C4-2B (cell line): ENCODE measurements at regions not wholly inside any gene's neighbourhood (a gene's known extent, or its start where the extent isn't known, plus 50 kb on each side); places are given as distances from the start of the nearest gene placed in this dataset.

Source experiments
- ZFX ChIP-seq: fragments of 450-650 bp; IDR thresholded peaks from 2 replicates; pipeline ENCODE4 v1.6.1; 2017
- TF ChIP-seq, protein P1 (sequence below): fragments of 450-650 bp; conservative IDR thresholded peaks from 2 replicates; pipeline ENCODE4 v1.5.1; 2017; ENCODE audit warnings: mild to moderate bottlenecking

DNA sequence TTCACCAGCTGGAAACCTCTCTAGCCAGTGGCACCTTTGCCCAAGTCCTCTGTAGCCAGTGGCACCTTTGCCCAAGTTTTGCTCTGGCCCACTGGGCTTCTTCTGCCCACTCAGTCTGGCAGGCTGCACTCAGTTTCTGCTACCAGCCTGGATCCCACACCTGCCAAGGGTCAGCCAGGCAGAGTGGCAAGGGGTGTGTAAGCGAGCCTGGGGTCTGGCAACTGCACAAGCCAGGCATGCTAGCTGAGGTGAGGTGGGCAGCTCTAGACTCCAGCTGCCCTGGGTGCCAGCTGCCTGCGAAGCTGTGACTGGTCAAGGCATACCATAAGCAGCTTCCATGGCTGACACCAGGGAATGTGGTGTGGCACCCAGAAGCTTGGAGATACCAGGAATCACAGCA lies 233.1 kb upstream of the DKK2 start:
- TF ChIP-seq, protein P1, sequence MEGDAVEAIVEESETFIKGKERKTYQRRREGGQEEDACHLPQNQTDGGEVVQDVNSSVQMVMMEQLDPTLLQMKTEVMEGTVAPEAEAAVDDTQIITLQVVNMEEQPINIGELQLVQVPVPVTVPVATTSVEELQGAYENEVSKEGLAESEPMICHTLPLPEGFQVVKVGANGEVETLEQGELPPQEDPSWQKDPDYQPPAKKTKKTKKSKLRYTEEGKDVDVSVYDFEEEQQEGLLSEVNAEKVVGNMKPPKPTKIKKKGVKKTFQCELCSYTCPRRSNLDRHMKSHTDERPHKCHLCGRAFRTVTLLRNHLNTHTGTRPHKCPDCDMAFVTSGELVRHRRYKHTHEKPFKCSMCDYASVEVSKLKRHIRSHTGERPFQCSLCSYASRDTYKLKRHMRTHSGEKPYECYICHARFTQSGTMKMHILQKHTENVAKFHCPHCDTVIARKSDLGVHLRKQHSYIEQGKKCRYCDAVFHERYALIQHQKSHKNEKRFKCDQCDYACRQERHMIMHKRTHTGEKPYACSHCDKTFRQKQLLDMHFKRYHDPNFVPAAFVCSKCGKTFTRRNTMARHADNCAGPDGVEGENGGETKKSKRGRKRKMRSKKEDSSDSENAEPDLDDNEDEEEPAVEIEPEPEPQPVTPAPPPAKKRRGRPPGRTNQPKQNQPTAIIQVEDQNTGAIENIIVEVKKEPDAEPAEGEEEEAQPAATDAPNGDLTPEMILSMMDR: no peak
- no peak for TF ChIP-seq ZFX
